Panc1 (cell line): ENCODE measurements at regions not wholly inside any gene's neighbourhood (a gene's known extent, or its start where the extent isn't known, plus 50 kb on each side); places are given as distances from the start of the nearest gene placed in this dataset.

ENCODE experiments used
- ATAC-seq: fragments of 200-7000 bp; cut with Tn5 transposase; 2 replicates; pipeline ENCODE4 v1.9.1; 2020; ENCODE audit warnings: mild to moderate bottlenecking, moderate library complexity
- BruUV-seq: library from RNA; stranded (reverse); fragments of 400-500 nt; replicated peaks from 2 replicates; lab custom pipeline; 2021; lab: Mats Ljungman, UMichigan
- CTCF ChIA-PET: fragments of 300-600 bp; sonication (Branson Sonifier 250); formaldehyde crosslinking; loops from one replicate; lab custom pipeline; 2022; ENCODE audit warnings: antibody characterized with exemption; lab: Charles Lee
- POLR2A ChIA-PET: fragments of 300-600 bp; sonication (Branson Sonifier 250); formaldehyde crosslinking; loops from one replicate; lab custom pipeline; 2022; ENCODE audit warnings: antibody characterized with exemption; lab: Charles Lee
- DNase-seq: peaks from one replicate; pipeline ENCODE4 v3.0.0-alpha.2; 2010; ENCODE audit warnings: low read depth, low spot score
- H3K27ac ChIP-seq: 2 replicates; pipeline ENCODE4 v1.5.1; 2011; ENCODE audit warnings: mild to moderate bottlenecking, low read length, inconsistent platforms
- H3K27me3 ChIP-seq: fragments of 200-500 bp; sonication (Bioruptor generic); 2 replicates; pipeline ENCODE4 v1.6.0; 2014; ENCODE audit warnings: low read length, inconsistent platforms; ENCODE audit not compliant: control insufficient read depth, insufficient read depth
- H3K36me3 ChIP-seq: fragments of 200-500 bp; sonication (Bioruptor generic); 2 replicates; pipeline ENCODE4 v1.5.1; 2014; ENCODE audit warnings: inconsistent platforms, mild to moderate bottlenecking, low read length, moderate library complexity; ENCODE audit not compliant: control insufficient read depth, insufficient read depth
- H3K4me1 ChIP-seq: 2 replicates; pipeline ENCODE4 v1.5.1; 2011; ENCODE audit warnings: inconsistent platforms, mild to moderate bottlenecking, low read length, moderate library complexity; ENCODE audit not compliant: control insufficient read depth, insufficient read depth
- H3K4me3 ChIP-seq, 2 experiments: 2 replicates each; pipeline ENCODE4 v1.5.1; 2011 to 2012; ENCODE audit warnings: low read depth in 2 of 2, low read length in 2 of 2, mild to moderate bottlenecking in 2 of 2, inconsistent platforms in 1 of 2, moderate library complexity in 1 of 2
- H3K9me3 ChIP-seq: fragments of 200-500 bp; sonication (Bioruptor generic); 2 replicates; pipeline ENCODE4 v1.5.1; 2014; ENCODE audit warnings: low read depth, mild to moderate bottlenecking, inconsistent platforms, low read length, moderate library complexity; ENCODE audit not compliant: control insufficient read depth, insufficient read depth
- POLR2AphosphoS5 ChIP-seq: IDR thresholded peaks from 2 replicates; pipeline ENCODE4 v1.6.1; 2012; ENCODE audit warnings: mild to moderate bottlenecking, low read depth, low read length, moderate library complexity
- SIN3A ChIP-seq: IDR thresholded peaks from 2 replicates; pipeline ENCODE4 v1.6.1; 2012; ENCODE audit warnings: low read depth, mild to moderate bottlenecking, low read length, moderate library complexity, borderline replicate concordance; ENCODE audit not compliant: insufficient read depth
- TCF7L2 ChIP-seq: IDR thresholded peaks from 2 replicates; pipeline ENCODE4 v1.6.1; 2011; ENCODE audit warnings: mild to moderate bottlenecking, low read depth, low read length, inconsistent platforms
- in situ Hi-C: cut with HindIII; loops from 2 replicates; pipeline ENCODE4 v1.10.0; 2016; ENCODE audit warnings: low sequenced_read_pairs, low pct_unique_long_range_greater_than_20kb
- intact Hi-C: fragments of 100-400 bp; cut with micrococcal nuclease; formaldehyde crosslinking; loops from one replicate; pipeline ENCODE4 v1.10.0; 2022; ENCODE audit not compliant: unreplicated experiment
- TF ChIP-seq, protein P1 (sequence below): fragments of 450-650 bp; IDR thresholded peaks from 2 replicates; pipeline ENCODE4 v1.5.1; 2017; ENCODE audit warnings: mild to moderate bottlenecking
- TF ChIP-seq, protein P2 (sequence below), 2 experiments: IDR thresholded peaks; 2 replicates each; pipeline ENCODE4 v1.6.1; 2011 to 2012; ENCODE audit warnings: low read depth in 2 of 2, control low read depth in 1 of 2, low read length in 1 of 2, mild to moderate bottlenecking in 1 of 2, moderate library complexity in 1 of 2; ENCODE audit not compliant: insufficient read depth in 1 of 2

DNA sequence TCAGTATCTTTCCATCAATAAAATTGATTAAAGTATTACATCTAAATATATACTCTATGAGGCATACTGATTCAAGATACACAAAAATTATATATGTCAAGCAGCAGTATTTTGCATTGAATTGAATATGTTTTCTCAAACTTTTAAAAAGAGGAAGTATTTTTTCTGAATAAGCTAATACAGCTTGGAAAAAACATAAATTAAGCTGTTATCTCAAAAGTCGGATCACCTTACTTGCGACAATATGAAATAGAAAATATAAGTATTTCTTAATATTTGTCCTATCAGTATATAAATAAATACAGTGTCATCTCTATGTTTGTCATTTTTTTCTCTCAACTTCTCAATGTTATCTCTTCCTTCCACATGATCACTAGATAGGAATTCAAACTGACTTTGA is 139.3 kb downstream of the MBL2 start:
- no peak for TF ChIP-seq POLR2AphosphoS5
- TF ChIP-seq, protein P1, sequence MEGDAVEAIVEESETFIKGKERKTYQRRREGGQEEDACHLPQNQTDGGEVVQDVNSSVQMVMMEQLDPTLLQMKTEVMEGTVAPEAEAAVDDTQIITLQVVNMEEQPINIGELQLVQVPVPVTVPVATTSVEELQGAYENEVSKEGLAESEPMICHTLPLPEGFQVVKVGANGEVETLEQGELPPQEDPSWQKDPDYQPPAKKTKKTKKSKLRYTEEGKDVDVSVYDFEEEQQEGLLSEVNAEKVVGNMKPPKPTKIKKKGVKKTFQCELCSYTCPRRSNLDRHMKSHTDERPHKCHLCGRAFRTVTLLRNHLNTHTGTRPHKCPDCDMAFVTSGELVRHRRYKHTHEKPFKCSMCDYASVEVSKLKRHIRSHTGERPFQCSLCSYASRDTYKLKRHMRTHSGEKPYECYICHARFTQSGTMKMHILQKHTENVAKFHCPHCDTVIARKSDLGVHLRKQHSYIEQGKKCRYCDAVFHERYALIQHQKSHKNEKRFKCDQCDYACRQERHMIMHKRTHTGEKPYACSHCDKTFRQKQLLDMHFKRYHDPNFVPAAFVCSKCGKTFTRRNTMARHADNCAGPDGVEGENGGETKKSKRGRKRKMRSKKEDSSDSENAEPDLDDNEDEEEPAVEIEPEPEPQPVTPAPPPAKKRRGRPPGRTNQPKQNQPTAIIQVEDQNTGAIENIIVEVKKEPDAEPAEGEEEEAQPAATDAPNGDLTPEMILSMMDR, result no peak
- TF ChIP-seq, protein P2, sequence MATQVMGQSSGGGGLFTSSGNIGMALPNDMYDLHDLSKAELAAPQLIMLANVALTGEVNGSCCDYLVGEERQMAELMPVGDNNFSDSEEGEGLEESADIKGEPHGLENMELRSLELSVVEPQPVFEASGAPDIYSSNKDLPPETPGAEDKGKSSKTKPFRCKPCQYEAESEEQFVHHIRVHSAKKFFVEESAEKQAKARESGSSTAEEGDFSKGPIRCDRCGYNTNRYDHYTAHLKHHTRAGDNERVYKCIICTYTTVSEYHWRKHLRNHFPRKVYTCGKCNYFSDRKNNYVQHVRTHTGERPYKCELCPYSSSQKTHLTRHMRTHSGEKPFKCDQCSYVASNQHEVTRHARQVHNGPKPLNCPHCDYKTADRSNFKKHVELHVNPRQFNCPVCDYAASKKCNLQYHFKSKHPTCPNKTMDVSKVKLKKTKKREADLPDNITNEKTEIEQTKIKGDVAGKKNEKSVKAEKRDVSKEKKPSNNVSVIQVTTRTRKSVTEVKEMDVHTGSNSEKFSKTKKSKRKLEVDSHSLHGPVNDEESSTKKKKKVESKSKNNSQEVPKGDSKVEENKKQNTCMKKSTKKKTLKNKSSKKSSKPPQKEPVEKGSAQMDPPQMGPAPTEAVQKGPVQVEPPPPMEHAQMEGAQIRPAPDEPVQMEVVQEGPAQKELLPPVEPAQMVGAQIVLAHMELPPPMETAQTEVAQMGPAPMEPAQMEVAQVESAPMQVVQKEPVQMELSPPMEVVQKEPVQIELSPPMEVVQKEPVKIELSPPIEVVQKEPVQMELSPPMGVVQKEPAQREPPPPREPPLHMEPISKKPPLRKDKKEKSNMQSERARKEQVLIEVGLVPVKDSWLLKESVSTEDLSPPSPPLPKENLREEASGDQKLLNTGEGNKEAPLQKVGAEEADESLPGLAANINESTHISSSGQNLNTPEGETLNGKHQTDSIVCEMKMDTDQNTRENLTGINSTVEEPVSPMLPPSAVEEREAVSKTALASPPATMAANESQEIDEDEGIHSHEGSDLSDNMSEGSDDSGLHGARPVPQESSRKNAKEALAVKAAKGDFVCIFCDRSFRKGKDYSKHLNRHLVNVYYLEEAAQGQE (IDR thresholded peaks at IDR 0.05; ENCODE audit: insufficient read depth in 1 of 2, low read depth in 2 of 2, low read length in 1 of 2), result no peak
- TF ChIP-seq TCF7L2, result no peak
- no peak for TF ChIP-seq SIN3A
- in situ Hi-C loops, result no loop called here
- BruUV-seq, result no TSS peak
- Histone ChIP-seq H3K9me3 (peaks cover 3% of the 10 kb centered on the region; the same call in 1 of the 2 replicates), H3K36me3 (no peaks in the 10 kb centered on the region), H3K4me1 (no peaks in the 10 kb centered on the region), H3K27ac (no peak overlapping the region; the same call in 1 of the 2 replicates), H3K4me3 (no peak overlapping the region), H3K27me3 (no peaks in the 10 kb centered on the region)
- DNase-seq, result no peak
- POLR2A ChIA-PET, result no interaction called here
- no peak for ATAC-seq
- intact Hi-C loops, result no loop called here
- CTCF ChIA-PET, result no interaction called here

DNA sequence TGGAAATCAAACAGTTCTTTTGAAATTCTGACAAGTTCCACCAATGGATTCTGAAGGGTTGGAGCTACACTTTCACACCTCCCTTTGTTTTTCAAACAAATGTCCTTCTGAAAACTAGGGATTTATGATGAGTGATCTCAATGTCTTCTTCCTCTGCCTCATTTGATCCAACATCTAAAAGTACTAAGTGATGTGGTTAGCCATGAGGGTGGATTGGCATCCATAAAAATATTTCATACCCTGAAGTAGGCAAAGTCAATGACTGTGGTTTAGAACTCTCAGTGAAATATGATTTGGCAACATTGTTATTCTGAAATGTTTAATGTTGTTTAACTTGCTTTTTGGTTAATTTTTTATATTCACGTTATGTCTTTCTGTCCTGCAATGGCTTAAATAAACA is 136.9 kb downstream of the MBL2 start:
- in situ Hi-C loops, result no loop called here
- Histone ChIP-seq H3K4me3 (no peak overlapping the region), H3K36me3 (no peaks in the 10 kb centered on the region), H3K27me3 (no peaks in the 10 kb centered on the region), H3K4me1 (no peaks in the 10 kb centered on the region), H3K9me3 (peaks cover 3% of the 10 kb centered on the region; the same call in 1 of the 2 replicates), H3K27ac (no peak overlapping the region; the same call in 1 of the 2 replicates)
- ChIA-PET POLR2A (no interaction called here), CTCF (no interaction called here)
- DNase-seq, result no peak
- intact Hi-C loops, result no loop called here
- no TSS peak for BruUV-seq
- TF ChIP-seq, protein P2 (IDR thresholded peaks at IDR 0.05; ENCODE audit: insufficient read depth in 1 of 2, low read depth in 2 of 2, low read length in 1 of 2), result no peak
- TF ChIP-seq SIN3A, result no peak
- no peak for TF ChIP-seq TCF7L2
- TF ChIP-seq, protein P1, result no peak
- no peak for TF ChIP-seq POLR2AphosphoS5
- no peak for ATAC-seq
